Neural crest cell (in vitro differentiated cells): ENCODE measurements at regions not wholly inside any gene's neighbourhood (a gene's known extent, or its start where the extent isn't known, plus 50 kb on each side); places are given as distances from the start of the nearest gene placed in this dataset.

Experiments
- DNase-seq: peaks from one replicate; pipeline ENCODE4 v3.0.0; 2021; ENCODE audit warnings: low read depth, mixed read lengths, low spot score
- H3K27ac Mint-ChIP-seq: one replicate; pipeline ENCODE4 v1.8.0; 2021; ENCODE audit warnings: mild to moderate bottlenecking, mixed read lengths; ENCODE audit not compliant: unreplicated experiment
- H3K27me3 Mint-ChIP-seq: 2 replicates; pipeline ENCODE4 v1.8.0; 2021; ENCODE audit warnings: low read depth, mild to moderate bottlenecking, mixed read lengths
- H3K36me3 Mint-ChIP-seq: 2 replicates; pipeline ENCODE4 v1.8.0; 2021; ENCODE audit warnings: low read depth, mild to moderate bottlenecking, mixed read lengths
- H3K4me1 Mint-ChIP-seq: 2 replicates; pipeline ENCODE4 v1.8.0; 2021; ENCODE audit warnings: mixed read lengths
- H3K4me3 Mint-ChIP-seq: one replicate; pipeline ENCODE4 v1.8.0; 2021; ENCODE audit warnings: mild to moderate bottlenecking, mixed read lengths
- H3K9me3 Mint-ChIP-seq: 2 replicates; pipeline ENCODE4 v1.8.0; 2021; ENCODE audit warnings: mixed read lengths
- CTCF ChIP-seq: fragments of 200-600 bp; sonication (generic); conservative IDR thresholded peaks from 2 replicates; pipeline ENCODE4 v1.5.0; 2021; ENCODE audit warnings: antibody characterized with exemption, mild to moderate bottlenecking

- H3K9me3 Mint-ChIP-seq: no peaks in the 10 kb centered on the region
- no peaks in the 10 kb centered on the region for H3K36me3 Mint-ChIP-seq
- H3K27me3 Mint-ChIP-seq: peaks cover 23% of the 10 kb centered on the region
- H3K27ac Mint-ChIP-seq: no peak overlapping the region
- no peak for DNase-seq
- H3K4me1 Mint-ChIP-seq: peaks cover 5% of the 10 kb centered on the region
- TF ChIP-seq CTCF: no peak
- H3K4me3 Mint-ChIP-seq: no peak overlapping the region
Observed at GRCh38 chr17:73799781-73800627, 155.8 kb upstream of the SDK2 start.

DNA sequence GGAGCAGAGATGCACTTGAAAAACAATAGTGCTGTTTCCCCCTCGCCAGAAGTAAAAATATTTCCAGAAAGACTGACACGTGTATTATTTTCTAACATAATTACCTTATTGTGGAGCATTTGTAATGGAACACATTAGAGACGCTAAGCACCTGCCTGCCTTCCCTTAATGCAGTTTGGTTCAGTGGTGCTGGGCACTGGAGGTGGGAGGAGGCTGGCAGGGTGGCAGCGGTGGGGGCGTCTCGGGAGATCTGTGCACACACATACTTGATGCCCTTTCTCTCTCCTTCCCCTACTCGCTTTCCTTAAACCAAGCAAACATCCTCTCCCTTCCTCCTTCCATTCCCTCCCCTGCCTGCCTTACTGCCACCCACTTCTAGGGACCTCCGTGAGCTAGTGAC lies 156.6 kb upstream of the SDK2 start:
- H3K27me3 Mint-ChIP-seq: peaks cover 23% of the 10 kb centered on the region
- no peak overlapping the region for H3K4me3 Mint-ChIP-seq
- peaks cover 5% of the 10 kb centered on the region for H3K9me3 Mint-ChIP-seq
- peaks cover 4% of the 10 kb centered on the region for H3K36me3 Mint-ChIP-seq
- no peak overlapping the region for H3K27ac Mint-ChIP-seq
- TF ChIP-seq CTCF: no peak
- no peak for DNase-seq
- H3K4me1 Mint-ChIP-seq: peaks cover 5% of the 10 kb centered on the region

- no peak for TF ChIP-seq CTCF
- DNase-seq: no peak
- no peak overlapping the region for H3K4me3 Mint-ChIP-seq
- H3K27me3 Mint-ChIP-seq: peaks cover 22% of the 10 kb centered on the region
- peaks cover 6% of the 10 kb centered on the region for H3K9me3 Mint-ChIP-seq
- H3K27ac Mint-ChIP-seq: no peak overlapping the region
- H3K36me3 Mint-ChIP-seq: peaks cover 4% of the 10 kb centered on the region
- H3K4me1 Mint-ChIP-seq: peaks cover 5% of the 10 kb centered on the region
Observed at GRCh38 chr17:73801455-73802100, 157.3 kb upstream of the SDK2 start.

DNA sequence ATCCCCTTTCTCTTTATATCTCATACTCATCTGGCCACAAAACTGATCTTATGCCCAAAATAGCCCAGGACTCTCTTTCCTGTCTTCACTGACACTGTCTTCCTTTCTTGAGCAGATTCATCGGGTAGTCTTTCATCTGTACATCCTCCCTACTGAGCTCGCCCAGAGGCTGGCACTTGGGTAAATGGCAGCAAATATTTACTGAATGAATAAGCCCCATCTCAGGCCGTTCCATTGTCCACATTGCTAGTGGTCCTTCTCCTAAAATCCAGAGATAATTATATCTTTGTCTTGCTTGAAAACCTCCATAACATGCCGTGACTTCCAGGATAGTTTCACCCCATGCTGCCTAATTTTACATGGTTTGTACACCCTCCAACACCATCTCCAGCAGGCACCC lies 158.1 kb upstream of the SDK2 start:
- peaks cover 10% of the 10 kb centered on the region for H3K9me3 Mint-ChIP-seq
- peaks cover 5% of the 10 kb centered on the region for H3K4me1 Mint-ChIP-seq
- DNase-seq: no peak
- no peak overlapping the region for H3K4me3 Mint-ChIP-seq
- no peak for TF ChIP-seq CTCF
- peaks cover 4% of the 10 kb centered on the region for H3K36me3 Mint-ChIP-seq
- peaks cover 18% of the 10 kb centered on the region for H3K27me3 Mint-ChIP-seq
- H3K27ac Mint-ChIP-seq: no peak overlapping the region

- Mint-ChIP-seq H3K4me3 (no peak overlapping the region), H3K4me1 (peaks cover 5% of the 10 kb centered on the region), H3K27me3 (peaks cover 18% of the 10 kb centered on the region), H3K27ac (peak overlapping the region; percentile 13), H3K36me3 (peaks cover 4% of the 10 kb centered on the region), H3K9me3 (peaks cover 10% of the 10 kb centered on the region)
- no peak for TF ChIP-seq CTCF
- DNase-seq: no peak
Observed at GRCh38 chr17:73802871-73803270, 158.6 kb upstream of the SDK2 start.
